NK-92 treated with Interleukin-12 subunit alpha and Interleukin-12 subunit beta, amount 100 ng/mL, for 24 hours (cell line): ENCODE measurements at regions not wholly inside any gene's neighbourhood (a gene's known extent, or its start where the extent isn't known, plus 50 kb on each side); places are given as distances from the start of the nearest gene placed in this dataset.
"Not testable (repeated sequence)": the region's sequence is repeated elsewhere in the genome, so short reads cannot be mapped to it uniquely, and the experiment has no call there.

Experiments used
- DNase-seq: peaks from one replicate; lab custom pipeline; 2025; lab: John Stamatoyannopoulos, UW

- no peak for DNase-seq
Observed at GRCh38 chr4:64724689-64725088, 315.4 kb upstream of the TECRL start.

- no peak for DNase-seq
Observed at GRCh38 chr4:64721106-64721505, 311.9 kb upstream of the TECRL start.

DNA sequence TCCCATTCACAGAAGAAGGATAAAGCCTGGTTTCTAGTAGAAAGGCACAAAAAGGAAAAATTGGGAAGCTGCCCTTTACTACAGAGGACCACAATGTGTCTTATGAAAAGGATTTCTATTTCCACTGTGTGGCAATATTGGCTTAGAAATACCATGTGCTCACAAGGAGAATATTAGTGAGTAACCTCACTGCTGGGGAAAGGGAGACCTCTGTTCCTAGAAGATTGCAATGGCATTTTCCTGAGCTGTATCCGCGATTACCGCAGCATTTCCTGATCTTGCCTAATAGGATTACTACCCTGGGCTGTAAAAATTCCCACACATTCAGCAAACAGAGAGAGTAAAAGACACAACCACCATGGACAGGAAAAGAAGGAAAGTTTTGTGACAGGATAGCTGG is 308.8 kb upstream of the TECRL start:
- DNase-seq: no peak

DNA sequence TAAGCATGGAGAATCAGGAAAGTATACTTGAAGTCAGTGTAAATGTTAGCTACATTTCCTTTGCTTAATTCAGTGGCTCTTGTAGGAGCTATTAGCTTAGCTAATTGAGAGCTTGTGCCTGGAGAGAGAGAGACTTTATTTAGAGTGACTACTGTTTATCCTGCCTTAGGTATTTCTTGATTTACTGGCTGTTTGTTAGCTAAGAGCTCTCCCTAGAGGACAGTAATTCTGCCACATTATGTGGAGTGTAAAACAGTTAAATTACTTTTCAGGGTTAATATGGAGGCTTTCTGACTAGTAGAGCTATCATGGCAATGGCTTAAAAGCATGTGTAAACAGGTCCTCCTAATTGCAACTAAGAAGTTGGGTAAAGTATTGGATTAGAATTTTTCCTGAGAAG is 306.5 kb upstream of the TECRL start:
- DNase-seq: no peak

GRCh38 chr4:64713256-64713840 is 304.1 kb upstream of the TECRL start:
- no peak for DNase-seq

DNA sequence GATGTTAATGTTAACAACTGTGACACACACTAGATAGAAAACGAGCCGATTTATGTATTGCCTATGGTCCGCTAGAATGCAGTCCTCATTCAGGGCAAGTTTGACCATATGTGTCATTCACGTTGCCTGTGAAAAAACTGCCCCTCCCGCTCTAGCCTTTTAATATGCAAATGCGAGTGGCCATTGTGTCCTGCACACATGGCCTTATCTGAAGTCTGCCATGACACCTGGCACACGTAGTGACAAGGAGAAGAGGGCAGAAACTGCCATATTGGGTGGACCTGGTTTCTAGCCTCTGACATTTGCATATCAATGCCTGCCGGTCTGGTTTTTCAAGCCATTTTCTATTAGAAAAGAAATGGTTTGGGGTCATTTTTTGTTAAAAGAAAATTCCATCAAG is 303.3 kb upstream of the TECRL start:
- DNase-seq: no peak

DNA sequence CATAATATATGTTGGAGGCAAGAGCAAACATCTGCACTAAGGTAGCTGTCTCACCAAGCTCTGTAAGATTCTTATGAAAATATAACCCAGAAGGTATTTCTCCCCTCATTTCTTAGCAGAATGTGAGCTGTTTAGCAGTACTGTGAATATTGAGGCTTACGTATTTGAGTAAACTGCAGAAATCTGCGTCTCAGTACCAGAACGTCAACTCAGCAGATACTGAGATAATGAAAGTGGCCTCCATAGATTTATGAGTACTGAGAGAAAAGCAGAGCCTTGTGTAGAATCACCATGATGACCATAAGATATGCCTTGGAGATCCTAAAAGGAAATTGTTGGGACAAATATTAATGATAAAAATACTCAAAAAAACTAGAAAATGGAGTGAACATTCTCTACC is 296.7 kb upstream of the TECRL start:
- no peak for DNase-seq

DNA sequence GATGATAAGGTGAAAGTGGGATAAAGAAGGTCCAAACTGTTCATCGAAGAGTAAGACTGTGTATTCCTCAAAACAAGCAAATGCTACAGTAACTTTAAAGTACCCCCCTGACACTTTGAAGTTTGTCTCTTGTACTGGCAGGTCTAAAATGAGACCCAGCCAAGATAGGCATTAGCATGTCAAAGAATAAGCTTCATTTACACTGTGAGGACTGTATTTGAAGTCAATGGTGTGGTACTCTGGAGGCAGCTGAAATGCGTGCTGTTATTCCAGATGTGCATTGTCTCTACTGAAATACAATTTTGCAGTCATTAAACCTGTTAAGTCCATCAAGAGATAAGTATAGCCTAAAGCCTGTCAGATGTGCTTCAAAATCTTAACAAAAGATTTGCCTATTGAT is 288.9 kb upstream of the TECRL start:
- DNase-seq: no peak

GRCh38 chr4:64682946-64683345 is 273.7 kb upstream of the TECRL start:
- no peak for DNase-seq

- no peak for DNase-seq
Observed at GRCh38 chr4:64682481-64682880, 273.2 kb upstream of the TECRL start.

GRCh38 chr4:64673121-64673520 is 263.9 kb upstream of the TECRL start:
- DNase-seq: not testable (repeated sequence)

DNA sequence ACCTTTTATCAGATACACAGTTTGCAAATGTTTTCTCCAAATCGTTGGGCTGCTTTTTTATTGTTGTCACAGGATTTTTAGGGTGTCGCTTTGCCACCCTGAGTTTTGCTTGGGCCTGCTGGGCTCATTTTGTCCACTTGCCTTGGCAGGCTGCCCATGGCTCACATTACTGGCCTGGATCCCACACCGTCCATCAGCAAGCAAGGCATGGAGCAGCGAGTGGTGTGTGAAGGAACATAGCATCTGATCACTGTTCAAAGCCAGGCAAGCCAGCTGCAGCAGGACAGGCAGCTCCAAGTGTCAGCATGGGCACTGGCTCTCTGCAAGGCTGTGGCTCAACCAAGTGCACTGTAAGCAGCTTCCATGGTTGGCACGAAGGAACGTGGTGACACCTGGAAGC is 261.4 kb upstream of the TECRL start:
- no peak for DNase-seq

DNA sequence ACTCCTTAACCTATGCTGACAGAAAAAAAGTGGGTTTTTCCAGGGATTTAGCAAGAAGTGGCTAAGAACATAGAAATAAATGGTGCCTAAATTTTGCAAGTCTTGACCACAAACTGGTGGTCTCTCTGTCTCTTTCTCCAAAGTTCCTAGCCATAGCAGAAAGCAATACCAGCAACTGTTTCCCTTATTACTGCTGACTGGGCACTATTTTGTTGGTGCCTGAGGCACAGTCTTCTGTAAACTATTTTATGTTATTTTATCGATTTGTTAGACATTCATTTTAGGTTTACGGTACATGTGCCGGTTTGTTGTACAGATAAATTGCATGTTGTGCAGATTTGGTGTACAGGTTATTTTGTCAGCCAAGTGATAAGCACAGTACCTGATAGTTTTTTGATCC is 234.6 kb upstream of the TECRL start:
- DNase-seq: no peak

DNA sequence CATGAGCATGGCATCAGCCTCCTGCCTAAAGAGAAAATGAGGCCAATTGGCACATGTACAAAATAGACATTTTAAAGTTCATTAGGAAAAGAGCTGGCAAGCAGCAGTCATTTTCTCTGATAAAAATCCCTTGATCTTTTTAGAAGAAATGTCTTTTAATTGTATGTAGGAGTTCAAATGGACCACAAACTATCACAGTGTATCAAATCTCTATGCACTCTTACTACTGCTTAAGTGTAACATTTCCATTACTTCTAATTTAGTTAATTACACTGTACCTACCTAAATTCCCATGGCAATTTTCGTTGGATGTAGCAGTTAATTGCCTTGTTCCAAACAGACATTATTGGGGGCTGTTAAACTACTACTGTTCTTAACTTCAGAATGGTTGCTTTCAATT is 233.7 kb upstream of the TECRL start:
- DNase-seq: no peak

DNA sequence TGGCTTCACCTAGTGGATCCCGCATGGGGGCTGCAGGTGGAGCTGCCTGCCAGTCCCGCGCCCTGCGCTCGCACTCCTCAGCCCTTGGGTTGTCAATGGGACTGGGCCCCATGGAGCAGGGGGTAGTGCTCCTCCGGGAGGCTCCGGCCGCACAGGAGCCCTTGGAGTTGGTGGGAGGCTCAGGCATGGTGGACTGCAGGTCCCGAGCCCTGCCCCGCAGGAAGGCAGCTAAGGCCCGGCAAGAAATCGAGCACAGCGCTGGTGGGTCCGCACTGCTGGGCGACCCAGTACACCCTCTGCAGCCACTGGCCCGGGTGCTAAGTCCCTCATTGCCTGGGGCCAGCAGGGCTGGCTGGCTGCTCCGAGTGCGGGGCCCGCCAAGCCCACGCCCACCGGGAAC is 231.2 kb upstream of the TECRL start:
- not testable (repeated sequence) for DNase-seq

DNA sequence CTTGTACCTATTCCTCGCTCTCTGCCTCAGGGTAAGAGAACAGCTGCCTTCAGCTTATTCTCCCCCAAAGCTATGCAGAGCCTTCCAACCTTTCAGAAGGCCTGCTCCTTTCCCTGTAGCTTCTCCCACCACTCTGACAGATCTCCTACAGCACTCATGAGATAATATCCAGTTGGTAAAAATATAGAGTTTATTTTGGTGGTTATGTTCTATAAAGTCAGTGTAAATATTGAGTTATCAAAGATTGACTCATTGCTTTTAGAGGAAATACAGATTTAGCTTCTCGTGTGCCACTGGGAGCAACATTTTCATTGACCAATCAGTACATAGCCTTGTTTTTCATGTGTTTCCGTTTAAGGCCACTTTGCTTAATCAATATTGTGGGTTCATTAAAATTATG is 216.2 kb upstream of the TECRL start:
- DNase-seq: no peak

GRCh38 chr4:64617800-64618199 is 208.6 kb upstream of the TECRL start:
- no peak for DNase-seq

GRCh38 chr4:64614276-64614675 is 205.0 kb upstream of the TECRL start:
- no peak for DNase-seq

GRCh38 chr4:64613046-64613445 is 203.8 kb upstream of the TECRL start:
- no peak for DNase-seq

- no peak for DNase-seq
Observed at GRCh38 chr4:64598066-64598465, 188.8 kb upstream of the TECRL start.

DNA sequence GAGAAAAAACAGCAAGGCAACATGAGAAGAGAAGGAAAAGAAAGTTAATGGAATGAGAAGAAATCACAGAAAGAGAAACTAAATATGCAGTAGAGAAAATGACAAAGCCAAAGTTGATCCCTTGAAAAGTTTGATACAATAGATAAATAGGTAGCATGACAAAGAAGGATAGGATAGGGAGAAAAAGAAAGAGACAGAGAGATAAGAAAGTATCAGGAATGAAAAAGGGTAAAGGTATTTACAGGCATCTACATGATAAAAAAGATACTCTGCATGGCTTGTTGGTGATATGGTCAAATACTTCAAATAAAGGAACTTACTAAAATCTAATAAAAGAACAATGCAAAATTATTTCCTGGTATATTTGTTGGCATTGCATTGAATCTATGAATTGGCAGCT is 185.5 kb upstream of the TECRL start:
- DNase-seq: no peak

- DNase-seq: no peak
Observed at GRCh38 chr4:64588507-64588906, 179.3 kb upstream of the TECRL start.

DNA sequence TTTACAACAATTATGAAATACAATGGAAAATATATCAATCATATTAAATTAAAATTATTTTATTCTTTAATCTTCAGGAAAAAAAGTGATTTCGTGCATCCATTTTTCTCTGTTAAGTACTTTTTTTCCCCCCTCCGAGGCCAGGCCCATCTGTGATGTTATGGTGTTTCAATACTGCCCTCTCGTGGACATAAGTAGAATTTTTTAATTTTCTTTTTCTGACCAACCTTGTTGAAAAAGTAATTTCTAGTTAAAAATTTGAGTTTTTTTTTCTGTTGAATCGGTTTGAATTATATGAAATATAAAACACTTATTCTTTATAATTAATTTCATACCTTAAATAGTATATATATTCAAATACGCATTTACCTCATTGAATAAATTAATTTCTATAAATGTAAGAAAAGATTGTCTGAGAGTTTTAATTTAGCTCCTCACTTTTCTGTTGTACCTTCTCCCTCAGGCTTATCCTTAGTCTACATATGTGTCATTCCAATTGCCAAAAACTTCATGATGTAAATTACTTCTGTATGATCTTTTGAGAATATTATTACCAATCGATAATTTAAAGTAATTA is 175.8 kb upstream of the TECRL start:
- no peak for DNase-seq

DNA sequence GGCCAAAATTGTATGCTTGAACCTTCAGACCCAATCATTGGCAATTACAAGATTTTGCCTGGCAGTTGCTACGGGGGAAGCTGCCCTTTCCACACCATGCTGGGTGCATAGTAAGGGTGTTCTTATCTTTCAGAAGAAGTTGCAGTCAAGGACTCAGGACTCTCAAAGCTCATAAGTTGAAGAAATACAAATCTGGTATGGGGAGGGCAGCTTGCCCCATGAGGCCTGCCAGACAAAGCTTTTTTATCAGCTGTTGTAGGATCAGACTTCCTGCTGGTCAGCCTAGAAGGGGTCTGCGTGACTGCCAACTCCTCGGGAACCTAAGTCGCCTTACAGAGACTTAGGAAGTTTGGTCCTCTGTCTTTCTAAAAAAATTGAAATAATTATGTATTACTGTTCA is 174.9 kb upstream of the TECRL start:
- DNase-seq: no peak

- DNase-seq: no peak
Observed at GRCh38 chr4:64582492-64582891, 173.2 kb upstream of the TECRL start.
